NCI-H226 (cell line): ENCODE measurements at regions not wholly inside any gene's neighbourhood (a gene's known extent, or its start where the extent isn't known, plus 50 kb on each side); places are given as distances from the start of the nearest gene placed in this dataset.
"Not testable (repeated sequence)": the region's sequence is repeated elsewhere in the genome, so short reads cannot be mapped to it uniquely, and the experiment has no call there.

Experiments
- DNase-seq: peaks from one replicate; pipeline ENCODE4 v3.0.0-alpha.2; 2015

- DNase-seq, result no peak
Observed at GRCh38 chr14:53651096-53651740, 305.4 kb downstream of the BMP4 start.

DNA sequence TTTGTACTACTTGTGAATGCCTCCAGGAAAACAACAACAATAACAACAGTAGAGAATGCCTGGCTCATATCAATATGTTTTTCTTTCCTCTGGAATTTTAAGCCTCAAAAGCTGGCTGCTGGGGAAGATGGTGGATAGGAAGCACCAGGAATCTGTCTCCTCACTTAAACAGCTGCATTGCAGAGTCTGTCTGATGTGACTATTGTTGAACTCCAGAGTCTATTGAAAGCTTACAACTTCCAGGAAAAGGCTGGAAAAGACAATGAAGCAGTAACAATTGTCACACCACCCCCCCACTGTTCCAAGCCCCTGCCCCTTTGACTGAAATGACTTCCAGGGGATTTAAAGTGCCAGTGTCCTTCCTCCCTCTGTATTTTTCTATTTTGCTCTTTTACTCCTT lies 309.7 kb downstream of the BMP4 start:
- no peak for DNase-seq

- peak; percentile 31 for DNase-seq
Observed at GRCh38 chr14:53640695-53641094, 315.9 kb downstream of the BMP4 start.

GRCh38 chr14:53638966-53639365 lies 317.7 kb downstream of the BMP4 start:
- no peak for DNase-seq

- DNase-seq, result no peak
Observed at GRCh38 chr14:53634793-53635192, 321.8 kb downstream of the BMP4 start.

- DNase-seq, result no peak
Observed at GRCh38 chr14:53630336-53630735, 326.3 kb downstream of the BMP4 start.

DNA sequence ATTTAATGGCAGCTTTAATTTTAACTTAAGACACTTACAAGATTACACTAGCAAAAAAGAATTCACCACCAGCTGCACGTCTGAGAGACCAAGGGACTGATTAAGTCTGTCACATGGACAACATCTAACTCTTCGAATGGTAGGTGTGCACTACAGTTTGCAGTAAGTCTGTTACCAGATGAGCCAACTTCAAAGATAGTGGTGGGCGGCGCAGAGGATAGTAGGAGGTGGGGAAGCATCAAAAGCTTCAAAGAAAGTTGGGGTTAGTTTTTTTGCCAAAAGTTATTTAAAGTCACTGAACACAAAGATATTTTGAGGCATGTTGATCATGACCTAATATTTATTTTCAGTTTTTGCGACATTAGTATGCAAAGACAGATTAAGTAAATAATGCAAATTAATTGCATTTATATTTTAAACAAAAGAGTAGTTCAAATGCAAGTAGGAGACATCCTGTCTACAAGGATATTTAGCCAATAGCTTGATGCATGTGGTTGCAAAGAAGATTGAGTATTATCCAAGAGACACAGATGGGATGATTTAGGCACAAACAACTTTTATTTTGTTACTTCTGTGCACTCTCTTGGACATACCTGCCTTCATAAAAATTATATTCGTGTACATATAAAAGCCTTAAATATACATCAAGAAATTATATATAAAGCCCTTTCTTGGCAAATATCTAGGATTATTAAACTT lies 327.7 kb downstream of the BMP4 start:
- DNase-seq, result no peak

DNA sequence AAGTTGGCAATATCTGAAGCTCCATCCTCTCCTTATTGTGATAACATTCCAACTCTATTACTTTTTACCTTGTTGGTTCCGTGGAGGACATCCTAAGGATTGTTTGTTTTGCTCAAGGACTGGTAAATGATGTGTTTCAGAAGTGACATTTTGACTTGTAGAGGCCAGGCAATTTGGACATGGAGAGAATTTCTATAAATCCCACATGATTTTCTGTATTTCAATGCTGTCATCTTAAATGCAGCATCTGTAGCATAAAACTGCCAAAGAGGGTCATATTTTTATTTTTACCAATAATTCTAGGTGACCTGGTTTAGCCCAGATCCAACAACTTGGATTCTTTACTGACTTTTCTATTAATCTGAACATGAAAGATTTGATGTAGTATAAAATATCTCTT lies 328.4 kb downstream of the BMP4 start:
- DNase-seq, result no peak

DNA sequence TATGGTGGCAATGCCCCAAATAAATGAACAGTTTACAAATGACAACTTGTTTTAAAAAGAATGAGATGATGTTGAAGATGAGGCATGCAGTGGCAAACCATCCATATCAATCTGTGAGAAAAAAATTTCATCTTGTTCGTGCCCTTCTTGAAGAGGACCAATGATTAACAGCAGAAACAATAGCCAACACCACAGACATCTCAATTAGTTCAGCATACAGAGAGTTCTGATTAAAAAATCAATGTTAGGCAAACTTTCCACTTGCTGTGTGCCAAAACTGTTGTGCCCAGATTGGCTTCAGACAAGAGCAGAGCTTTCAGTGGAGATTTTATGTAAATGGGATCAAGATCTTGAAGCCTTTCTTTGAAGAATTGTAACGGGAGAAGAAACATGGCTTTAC lies 329.9 kb downstream of the BMP4 start:
- no peak for DNase-seq

- no peak for DNase-seq
Observed at GRCh38 chr14:53622447-53622846, 334.2 kb downstream of the BMP4 start.

DNA sequence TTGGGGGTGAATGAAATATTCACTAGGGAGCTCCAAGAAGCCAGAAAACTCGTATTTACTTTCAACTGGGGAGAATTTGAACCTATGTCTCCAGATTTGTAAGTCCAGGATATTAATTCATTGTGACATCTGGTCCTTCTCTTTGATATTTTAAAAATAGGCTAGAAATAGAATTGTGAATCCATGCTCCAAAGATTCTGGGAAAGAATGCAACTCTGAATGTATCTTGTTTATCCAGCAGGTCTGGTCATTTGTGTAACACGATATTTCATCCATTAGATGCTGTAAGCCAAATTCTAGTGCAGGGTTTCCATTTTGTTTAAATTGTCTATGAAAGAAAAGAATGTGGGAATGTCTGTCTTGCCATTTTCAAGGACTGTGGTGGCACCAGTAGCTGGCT lies 334.7 kb downstream of the BMP4 start:
- no peak for DNase-seq

- DNase-seq, result peak; percentile 7
Observed at GRCh38 chr14:53621433-53621832, 335.2 kb downstream of the BMP4 start.

DNA sequence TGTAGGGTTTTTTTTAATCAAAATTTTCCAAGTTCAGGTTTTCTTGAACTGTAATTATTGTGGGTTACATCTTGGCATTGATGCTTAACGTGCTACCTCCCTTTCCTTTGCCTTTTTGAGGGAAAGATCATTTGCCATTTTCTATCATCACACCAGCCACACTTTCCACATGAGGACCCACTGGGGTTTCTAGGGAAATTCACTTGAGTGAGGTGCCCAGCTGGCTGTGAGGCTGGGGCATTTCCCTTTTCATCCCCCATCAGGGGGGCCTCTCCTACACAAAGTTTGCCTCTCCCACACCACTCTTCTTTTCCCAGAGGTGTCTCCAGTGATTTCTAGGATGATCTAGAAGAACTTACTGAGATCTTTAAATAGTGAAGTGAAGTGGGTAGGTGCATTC lies 335.7 kb downstream of the BMP4 start:
- DNase-seq, result no peak

DNA sequence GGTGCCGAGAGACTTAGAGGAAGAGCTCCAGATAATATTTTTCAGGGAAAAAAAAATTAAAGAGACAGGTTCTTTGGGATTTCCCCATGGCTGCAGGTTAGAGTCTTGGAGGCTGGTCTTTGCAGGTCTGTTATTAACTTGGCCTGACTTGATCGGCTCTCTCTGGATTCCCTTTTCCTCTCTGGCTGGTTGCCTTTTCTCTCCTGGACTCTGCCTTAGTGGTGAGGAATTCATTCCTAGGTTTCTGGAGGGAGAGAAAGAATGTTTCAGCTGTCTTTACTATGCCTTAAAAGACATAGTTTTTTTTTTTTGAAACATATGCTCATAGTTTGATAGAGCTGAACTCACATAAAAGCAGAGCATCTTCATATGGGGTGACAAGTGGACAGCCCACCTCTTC lies 336.3 kb downstream of the BMP4 start:
- DNase-seq, result peak; percentile 78

DNA sequence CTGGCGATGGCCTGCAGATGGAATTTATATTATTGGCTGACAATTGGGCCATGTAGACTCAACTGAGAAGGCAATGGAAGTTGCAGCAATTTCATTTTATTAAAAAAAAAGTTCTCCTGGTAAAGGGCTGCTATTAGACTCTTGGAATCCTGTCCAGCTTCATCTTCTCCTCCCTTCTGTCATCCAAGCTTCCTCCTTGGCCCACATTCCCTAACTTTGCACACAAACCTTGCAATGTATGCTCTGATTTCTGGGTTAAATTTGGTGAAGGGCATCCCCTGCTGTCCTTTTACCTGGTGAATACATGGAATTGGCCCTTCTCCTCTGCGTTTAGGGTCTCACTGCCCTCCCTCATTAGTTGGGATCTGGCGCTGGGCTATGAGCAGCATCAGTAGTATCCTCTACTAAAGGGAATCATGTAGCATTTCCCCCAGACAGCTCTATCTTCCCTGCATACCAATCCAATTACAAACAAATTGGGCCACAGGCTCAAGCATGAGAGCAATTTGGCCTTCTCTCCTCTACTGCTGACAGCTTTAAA lies 336.9 kb downstream of the BMP4 start:
- peak; percentile 78 for DNase-seq

DNA sequence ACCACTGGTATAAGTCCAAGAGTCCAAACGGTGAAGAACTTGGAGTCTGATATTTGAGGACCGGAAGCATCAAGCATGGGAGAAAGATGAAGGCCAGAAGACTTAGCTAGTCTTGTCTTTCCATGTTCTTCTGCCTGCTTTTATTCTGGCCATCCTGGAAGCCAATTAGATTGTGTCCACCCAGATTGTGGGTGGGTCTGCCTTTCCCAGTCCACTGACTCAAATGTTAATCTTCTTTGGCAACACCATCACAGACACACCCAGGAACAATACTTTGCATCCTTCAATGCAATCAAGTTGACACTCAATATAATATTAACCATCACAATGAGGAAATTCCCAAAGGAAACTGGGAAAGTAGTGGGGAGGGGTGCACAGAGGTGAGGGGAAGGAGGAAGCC lies 340.1 kb downstream of the BMP4 start:
- DNase-seq, result not testable (repeated sequence)

- DNase-seq, result no peak
Observed at GRCh38 chr14:53615252-53615651, 341.4 kb downstream of the BMP4 start.

GRCh38 chr14:53613404-53614253 lies 343.0 kb downstream of the BMP4 start:
- no peak for DNase-seq

- DNase-seq, result no peak
Observed at GRCh38 chr14:53610947-53611346, 345.7 kb downstream of the BMP4 start.

GRCh38 chr14:53609009-53609408 lies 347.6 kb downstream of the BMP4 start:
- no peak for DNase-seq

DNA sequence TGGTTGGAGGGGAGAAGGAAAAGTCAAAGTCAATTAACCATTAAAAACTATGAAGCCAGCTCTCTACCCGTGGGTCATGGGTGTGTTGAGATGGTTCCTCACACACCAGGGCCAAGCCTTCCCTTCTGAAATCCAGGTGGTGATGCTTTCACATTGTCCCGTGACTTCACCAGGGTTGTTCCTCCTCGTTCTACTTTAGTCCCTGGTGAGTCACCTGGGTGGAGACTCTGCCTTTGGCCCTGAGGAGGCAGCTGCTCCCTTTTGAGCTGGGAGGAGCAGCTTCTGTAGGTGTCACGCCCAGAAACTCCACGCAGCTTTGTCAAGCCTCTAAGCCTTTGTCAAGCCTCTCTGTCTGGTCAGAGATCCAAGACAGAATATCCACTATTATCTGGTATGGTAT lies 348.3 kb downstream of the BMP4 start:
- DNase-seq, result no peak

DNA sequence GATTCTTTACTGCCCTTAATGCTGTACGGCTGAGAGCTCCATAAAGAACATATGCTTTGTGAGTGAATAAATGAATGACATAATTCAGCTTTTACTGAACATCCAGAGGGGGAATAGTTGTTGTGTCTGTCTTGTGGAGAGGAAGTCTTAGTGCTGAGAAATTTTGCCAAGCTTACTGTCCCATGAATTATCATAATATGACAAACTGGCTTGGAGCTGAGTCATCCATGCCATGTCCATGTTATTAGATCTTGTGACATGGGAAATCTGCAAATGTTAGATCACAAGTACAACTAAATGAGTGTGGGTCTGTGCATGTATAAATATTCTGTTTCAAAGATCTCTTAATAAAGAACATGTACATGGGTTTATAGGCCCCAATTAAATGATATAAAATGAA lies 350.4 kb downstream of the BMP4 start:
- DNase-seq, result no peak

DNA sequence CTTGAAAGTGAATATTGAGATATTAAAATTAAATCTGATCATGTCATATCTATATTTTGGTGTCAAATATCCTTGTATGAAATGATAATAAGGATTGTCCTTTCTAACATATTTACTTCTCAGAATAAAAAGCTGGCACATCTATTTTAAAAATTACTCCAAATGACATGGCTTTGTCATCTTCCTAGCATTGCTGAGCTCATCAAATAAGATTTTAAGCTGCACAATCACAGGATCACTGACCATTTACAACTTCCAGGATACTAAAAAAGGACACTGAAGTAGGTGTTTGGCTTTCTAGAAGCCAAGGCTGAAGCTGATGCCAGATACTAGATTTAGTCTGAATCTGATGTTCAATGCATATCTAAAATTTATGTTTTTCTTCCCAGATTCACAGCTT lies 351.1 kb downstream of the BMP4 start:
- no peak for DNase-seq

- no peak for DNase-seq
Observed at GRCh38 chr14:53603994-53604393, 352.6 kb downstream of the BMP4 start.
